HEK293T (cell line): ENCODE measurements at regions not wholly inside any gene's neighbourhood (a gene's known extent, or its start where the extent isn't known, plus 50 kb on each side); places are given as distances from the start of the nearest gene placed in this dataset.

ENCODE experiments used
- BHLHE40 ChIP-seq: fragments of 450-650 bp; IDR thresholded peaks from 2 replicates; pipeline ENCODE4 v1.6.1; 2016; ENCODE audit warnings: mild to moderate bottlenecking, moderate library complexity, borderline replicate concordance
- ELF4 ChIP-seq: fragments of 450-650 bp; IDR thresholded peaks from 2 replicates; pipeline ENCODE4 v1.6.1; 2017; ENCODE audit warnings: antibody characterized with exemption
- FOXA1 ChIP-seq: fragments of 450-650 bp; IDR thresholded peaks from 2 replicates; pipeline ENCODE4 v1.6.1; 2016; ENCODE audit warnings: mild to moderate bottlenecking
- FOXK2 ChIP-seq: fragments of 450-650 bp; IDR thresholded peaks from 2 replicates; pipeline ENCODE4 v1.6.1; 2016; ENCODE audit warnings: mild to moderate bottlenecking
- NFRKB ChIP-seq: fragments of 450-650 bp; IDR thresholded peaks from 2 replicates; pipeline ENCODE4 v1.6.1; 2016; ENCODE audit warnings: mild to moderate bottlenecking, moderate library complexity
- PKNOX1 ChIP-seq: fragments of 450-650 bp; IDR thresholded peaks from 2 replicates; pipeline ENCODE4 v1.6.1; 2016
- SUZ12 ChIP-seq: fragments of 450-650 bp; IDR thresholded peaks from 2 replicates; pipeline ENCODE4 v1.6.1; 2016; ENCODE audit warnings: mild to moderate bottlenecking

GRCh38 chr21:15650735-15651134 lies 79.0 kb upstream of the USP25 start:
- TF ChIP-seq ELF4 (no peak), FOXK2 (no peak), BHLHE40 (no peak), NFRKB (no peak), PKNOX1 (no peak), SUZ12 (no peak), FOXA1 (no peak)
